SJCRH30 (cell line): ENCODE measurements at regions not wholly inside any gene's neighbourhood (a gene's known extent, or its start where the extent isn't known, plus 50 kb on each side); places are given as distances from the start of the nearest gene placed in this dataset.
"Not testable (repeated sequence)": the region's sequence is repeated elsewhere in the genome, so short reads cannot be mapped to it uniquely, and the experiment has no call there.

Source experiments
- DNase-seq, 2 experiments: peaks; one replicate each; pipeline ENCODE4 v3.0.0-alpha.2; 2015 to 2020
- H3K27ac ChIP-seq: fragments of 250-450 bp; sonication (Bioruptor Pico); 2 replicates; pipeline ENCODE4 v1.5.1; 2020; ENCODE audit warnings: mild to moderate bottlenecking, moderate library complexity
- H3K27me3 ChIP-seq: fragments of 250-450 bp; sonication (Bioruptor Pico); 2 replicates; pipeline ENCODE4 v1.5.1; 2020; ENCODE audit warnings: mild to moderate bottlenecking, moderate library complexity
- H3K36me3 ChIP-seq: fragments of 250-450 bp; sonication (Bioruptor Pico); 2 replicates; pipeline ENCODE4 v1.5.1; 2020; ENCODE audit warnings: mild to moderate bottlenecking, moderate library complexity
- H3K4me1 ChIP-seq: fragments of 250-450 bp; sonication (Bioruptor Pico); 2 replicates; pipeline ENCODE4 v1.5.1; 2020; ENCODE audit warnings: mild to moderate bottlenecking, moderate library complexity
- H3K4me3 ChIP-seq: fragments of 250-450 bp; sonication (Bioruptor Pico); 2 replicates; pipeline ENCODE4 v1.5.1; 2020; ENCODE audit warnings: mild to moderate bottlenecking, moderate library complexity
- H3K9me3 ChIP-seq: fragments of 250-450 bp; sonication (Bioruptor Pico); replicated peaks from 2 replicates; pipeline ENCODE4 v1.5.1; 2020; ENCODE audit warnings: mild to moderate bottlenecking, moderate library complexity

DNA sequence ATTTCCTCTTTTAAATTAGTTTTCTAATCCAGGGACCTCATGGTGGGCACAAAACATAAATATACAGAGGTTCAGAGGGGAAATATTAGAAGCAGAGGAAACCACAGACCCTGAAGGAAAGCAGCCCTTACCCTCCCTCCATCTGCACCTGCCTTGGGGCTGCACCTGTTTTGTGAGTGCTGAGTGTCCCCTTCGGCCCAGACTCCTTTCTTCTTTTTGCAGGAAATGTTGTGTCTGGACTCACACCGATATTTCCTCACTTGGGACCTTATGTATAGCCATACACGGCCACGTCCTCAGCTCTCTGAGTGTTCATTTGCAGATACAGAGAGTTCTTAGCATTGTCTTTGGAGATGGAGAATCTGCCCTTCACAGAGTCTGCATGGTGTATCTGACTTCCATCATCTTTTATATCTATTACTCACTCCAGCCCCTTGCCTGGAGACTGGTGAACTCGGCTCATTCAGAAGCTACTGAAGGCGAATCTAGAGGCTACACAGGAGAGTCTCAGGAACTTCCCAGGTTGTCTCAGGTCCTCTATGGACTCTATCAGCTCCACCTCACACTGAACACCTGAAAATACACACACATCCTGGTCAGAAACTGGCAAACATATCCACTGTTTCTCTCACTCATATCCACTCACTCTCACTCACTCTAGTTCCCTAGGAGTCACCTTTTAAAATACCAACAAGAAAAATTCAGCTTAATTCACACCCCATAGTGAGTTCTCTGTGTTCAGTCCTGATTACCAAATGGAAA is 829.7 kb downstream of the TMEM121 start:
- DNase-seq, H3K27me3 ChIP-seq: not testable (repeated sequence)

DNA sequence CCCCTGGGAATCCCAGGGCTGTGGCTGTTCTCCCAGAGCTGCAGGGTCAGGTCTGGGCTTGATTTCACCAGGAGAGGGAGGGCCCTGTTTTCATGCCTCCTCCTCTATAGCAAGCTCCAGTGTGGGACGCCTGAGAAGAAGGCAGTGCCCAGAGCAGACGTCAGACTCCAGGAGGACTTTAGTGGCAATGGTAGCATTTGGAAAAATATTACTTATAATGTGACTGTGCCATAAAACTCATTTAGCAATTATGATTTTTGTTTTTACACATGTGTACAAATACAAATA is 830.2 kb downstream of the TMEM121 start:
- not testable (repeated sequence) for H3K4me3 ChIP-seq, DNase-seq, H3K4me1 ChIP-seq, H3K27ac ChIP-seq, H3K36me3 ChIP-seq, H3K9me3 ChIP-seq, H3K27me3 ChIP-seq

More for the DNA sequence above, 829.7 kb downstream of the TMEM121 start:
- not testable (repeated sequence) for H3K4me1 ChIP-seq, H3K27ac ChIP-seq, H3K9me3 ChIP-seq, H3K4me3 ChIP-seq, H3K36me3 ChIP-seq

DNA sequence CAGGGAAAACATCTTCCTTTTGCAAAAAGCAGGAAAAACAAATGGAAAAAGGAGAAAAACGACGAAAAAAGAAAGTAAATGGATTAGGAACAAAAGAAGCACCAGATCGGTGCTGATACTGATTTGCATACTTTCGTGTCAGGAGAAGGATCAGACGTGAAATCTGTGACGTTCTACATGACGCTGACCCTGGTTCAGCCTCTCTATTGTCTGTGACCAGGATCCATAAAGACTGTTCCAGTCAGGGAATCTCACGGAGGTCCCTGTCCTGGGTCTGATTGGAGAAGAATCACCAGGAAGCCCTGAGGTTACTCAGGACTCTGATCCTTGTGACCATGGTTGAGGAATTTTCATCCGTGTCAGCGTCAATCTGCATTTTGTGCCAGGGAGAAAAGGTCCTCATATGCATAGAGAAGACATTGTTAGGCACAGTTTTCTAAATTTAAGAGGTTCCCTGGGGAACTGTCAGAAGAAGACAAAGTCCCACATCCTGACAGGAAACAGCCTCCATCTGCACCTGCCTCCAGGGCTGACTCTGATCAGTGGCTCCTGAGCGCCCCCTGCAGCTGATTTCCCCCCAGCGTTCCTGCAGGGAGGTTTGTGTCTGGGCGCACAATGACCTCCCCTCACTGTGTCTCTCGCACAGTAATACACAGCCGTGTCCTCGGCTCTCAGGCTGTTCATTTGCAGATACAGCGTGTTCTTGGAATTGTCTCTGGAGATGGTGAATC is 832.9 kb downstream of the TMEM121 start:
- H3K4me1 ChIP-seq, H3K27me3 ChIP-seq, DNase-seq, H3K27ac ChIP-seq, H3K4me3 ChIP-seq, H3K36me3 ChIP-seq, H3K9me3 ChIP-seq: not testable (repeated sequence)

DNA sequence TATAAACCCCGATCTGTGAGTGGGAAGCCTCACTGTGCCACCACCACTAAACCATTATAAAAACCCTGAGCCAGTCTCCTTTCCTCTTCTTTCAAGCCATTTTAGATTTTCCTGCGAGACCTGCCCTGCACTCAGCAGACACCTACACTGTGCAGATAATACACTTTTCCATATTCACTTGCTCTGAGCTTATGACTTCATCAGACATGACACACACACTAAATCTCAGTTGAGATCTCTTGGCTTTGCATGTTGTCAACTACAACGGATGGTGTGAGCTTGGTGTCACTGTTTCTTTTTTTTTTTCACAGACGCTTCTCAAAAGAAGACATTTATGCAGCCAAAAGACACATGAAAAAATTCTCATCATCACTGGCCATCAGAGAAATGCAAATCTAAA is 839.0 kb downstream of the TMEM121 start:
- H3K9me3 ChIP-seq, H3K36me3 ChIP-seq, H3K27ac ChIP-seq, DNase-seq, H3K4me3 ChIP-seq, H3K4me1 ChIP-seq, H3K27me3 ChIP-seq: not testable (repeated sequence)

DNA sequence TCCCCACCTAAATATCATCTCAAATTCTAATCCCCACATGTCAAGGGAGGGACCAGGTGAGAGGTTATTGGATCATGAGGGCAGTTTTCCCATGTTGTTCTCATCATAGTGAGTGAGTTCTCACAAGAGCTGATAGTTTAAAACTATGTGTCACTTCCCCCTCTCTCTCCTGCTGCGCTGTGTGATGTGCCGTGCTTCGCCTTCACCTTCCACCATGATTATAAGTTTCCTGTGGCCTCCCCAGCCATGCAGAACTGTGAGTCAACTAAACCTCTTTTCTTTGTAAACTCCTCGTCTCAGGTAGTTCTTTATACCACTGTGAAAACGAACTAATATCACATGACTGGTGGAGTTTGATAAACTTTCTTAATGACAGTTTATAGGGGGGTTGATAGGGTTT is 839.5 kb downstream of the TMEM121 start:
- not testable (repeated sequence) for DNase-seq, H3K36me3 ChIP-seq, H3K4me3 ChIP-seq, H3K4me1 ChIP-seq, H3K27ac ChIP-seq, H3K27me3 ChIP-seq, H3K9me3 ChIP-seq

DNA sequence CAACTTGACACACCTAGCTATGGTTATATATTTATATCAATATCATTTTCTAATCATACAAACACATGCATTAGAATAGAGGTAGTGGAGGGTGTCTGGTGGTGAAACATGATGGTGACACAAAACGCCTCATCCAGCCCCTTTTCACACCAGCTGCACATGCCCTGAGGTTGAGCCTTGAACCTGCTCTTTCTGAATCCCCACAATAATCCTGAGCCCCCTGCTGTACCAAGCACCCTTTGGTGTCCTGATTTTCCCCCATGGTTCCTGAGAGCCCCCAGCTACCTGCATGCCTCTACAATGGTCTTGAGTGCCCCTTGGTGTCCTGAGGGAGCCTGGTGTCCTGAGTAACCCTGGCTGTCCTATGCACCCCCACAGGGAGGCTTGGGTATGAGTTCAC is 840.6 kb downstream of the TMEM121 start:
- not testable (repeated sequence) for H3K4me1 ChIP-seq, H3K9me3 ChIP-seq, H3K4me3 ChIP-seq, H3K27ac ChIP-seq, H3K27me3 ChIP-seq, DNase-seq, H3K36me3 ChIP-seq

DNA sequence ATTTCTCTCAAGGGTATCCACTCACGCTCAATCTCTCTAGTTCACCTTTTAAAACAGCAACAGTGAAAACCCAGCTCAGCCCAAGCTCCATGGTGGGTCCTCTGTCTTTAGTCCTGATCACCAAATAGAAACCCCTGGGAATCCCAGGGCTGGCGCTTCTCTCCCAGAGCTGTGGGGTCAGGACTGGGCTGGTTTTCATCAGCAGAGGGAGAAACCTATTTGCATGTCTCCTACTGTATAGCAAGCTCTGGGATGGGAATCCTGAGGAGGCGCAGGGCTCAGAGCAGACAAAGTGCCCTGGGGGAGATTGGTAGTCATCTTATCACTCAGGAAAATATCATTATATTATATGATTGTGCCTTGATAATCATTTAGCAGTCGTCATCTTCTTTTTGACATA is 843.1 kb downstream of the TMEM121 start:
- not testable (repeated sequence) for H3K4me1 ChIP-seq, DNase-seq, H3K27ac ChIP-seq, H3K4me3 ChIP-seq, H3K36me3 ChIP-seq, H3K9me3 ChIP-seq, H3K27me3 ChIP-seq

DNA sequence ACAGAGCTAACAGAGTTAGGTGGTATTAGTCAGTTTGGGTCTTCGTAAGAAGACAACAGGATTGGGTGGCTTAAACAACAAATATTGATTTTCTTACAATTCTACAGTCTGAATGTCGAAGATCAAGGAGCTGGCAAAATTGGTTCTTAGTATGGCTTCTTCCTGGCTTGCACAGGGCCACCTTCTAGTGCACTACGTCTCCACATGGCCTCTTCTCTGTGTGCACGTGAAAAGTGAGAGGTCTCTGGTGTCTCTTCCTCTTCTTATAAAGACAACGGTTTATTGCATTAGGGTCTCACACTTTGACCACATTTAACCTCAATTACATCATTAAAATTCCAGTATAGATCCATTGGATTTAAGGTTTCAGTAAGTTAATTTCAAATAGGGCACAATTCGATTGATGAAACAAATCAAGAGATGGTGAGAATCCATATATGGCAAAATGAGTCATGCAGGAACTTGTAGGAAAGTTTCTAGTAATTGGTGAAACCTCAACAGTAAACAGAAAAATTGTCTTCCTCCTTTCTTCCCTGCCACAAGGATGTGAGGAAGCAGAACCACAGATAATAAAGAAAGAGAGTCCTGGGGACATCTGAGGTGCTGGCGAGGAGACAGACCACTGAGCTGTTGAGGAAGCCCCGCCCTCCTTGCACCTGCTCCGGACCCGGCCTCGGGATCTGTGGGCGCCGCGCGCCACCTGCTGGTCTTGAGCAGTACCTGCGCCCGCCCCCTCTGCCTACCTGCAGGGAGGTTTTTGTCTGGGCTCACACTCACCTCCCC is 846.7 kb downstream of the TMEM121 start:
- Histone ChIP-seq H3K27ac (no peak overlapping the region), H3K4me1 (no peaks in the 10 kb centered on the region), H3K4me3 (no peak overlapping the region), H3K27me3 (no peaks in the 10 kb centered on the region), H3K9me3 (no peaks in the 10 kb centered on the region), H3K36me3 (no peaks in the 10 kb centered on the region)
- DNase-seq: peak; percentile 60 to 69

DNA sequence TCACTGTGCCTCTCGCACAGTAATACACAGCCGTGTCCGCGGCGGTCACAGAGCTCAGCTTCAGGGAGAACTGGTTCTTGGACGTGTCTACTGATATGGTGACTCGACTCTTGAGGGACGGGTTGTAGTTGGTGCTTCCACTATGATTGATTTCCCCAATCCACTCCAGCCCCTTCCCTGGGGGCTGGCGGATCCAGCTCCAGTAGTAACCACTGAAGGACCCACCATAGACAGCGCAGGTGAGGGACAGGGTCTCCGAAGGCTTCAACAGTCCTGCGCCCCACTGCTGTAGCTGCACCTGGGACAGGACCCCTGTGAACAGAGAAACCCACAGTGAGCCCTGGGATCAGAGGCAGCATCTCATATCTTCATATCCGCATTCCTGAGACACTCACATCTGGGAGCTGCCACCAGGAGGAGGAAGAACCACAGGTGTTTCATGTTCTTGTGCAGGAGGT is 847.3 kb downstream of the TMEM121 start:
- DNase-seq, H3K4me1 ChIP-seq, H3K9me3 ChIP-seq, H3K27me3 ChIP-seq, H3K27ac ChIP-seq, H3K4me3 ChIP-seq, H3K36me3 ChIP-seq: not testable (repeated sequence)

DNA sequence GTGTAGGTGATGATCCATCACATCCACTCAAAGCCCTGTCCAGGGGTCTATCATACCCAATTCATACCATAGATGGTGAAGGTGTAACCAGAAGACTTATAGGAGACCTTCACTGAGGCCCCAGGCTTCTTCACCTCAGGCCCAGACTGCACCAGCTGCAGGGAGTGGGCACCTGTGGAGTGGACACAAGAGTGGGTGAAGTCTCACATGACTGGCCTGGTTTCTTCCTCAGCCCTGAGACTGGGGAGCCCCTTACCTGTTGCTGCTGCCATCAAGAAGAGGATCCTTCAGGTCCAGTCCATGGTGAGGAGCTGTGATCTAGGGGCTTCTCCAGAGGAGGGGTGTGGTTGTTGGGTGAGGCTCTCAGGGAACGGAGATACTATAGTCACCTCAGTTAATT is 851.0 kb downstream of the TMEM121 start:
- no peaks in the 10 kb centered on the region for H3K27me3 ChIP-seq
- H3K27ac ChIP-seq: no peak overlapping the region
- DNase-seq: no peak
- no peaks in the 10 kb centered on the region for H3K4me1 ChIP-seq
- H3K9me3 ChIP-seq: no peaks in the 10 kb centered on the region
- H3K4me3 ChIP-seq: no peak overlapping the region
- H3K36me3 ChIP-seq: no peaks in the 10 kb centered on the region

DNA sequence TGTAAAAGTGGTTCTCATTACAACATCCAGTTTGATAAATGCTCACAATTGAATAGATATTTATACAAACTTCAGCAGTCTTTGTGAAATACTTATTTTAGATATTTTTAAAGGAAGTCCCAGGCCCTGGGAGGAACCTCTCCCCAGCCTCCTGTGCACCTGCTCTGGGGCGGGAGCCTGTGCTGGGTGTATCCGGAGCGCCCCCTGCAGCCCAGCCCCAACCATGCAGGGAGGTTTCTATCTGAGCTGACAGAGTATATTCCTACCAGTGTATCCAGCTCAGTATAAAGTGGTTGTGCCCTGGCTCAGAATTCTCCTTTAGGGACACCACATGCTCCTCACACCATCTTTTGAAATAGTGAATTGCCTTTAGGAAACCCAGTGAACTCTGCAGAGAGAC is 851.8 kb downstream of the TMEM121 start:
- Histone ChIP-seq H3K9me3 (no peaks in the 10 kb centered on the region), H3K27ac (no peak overlapping the region), H3K27me3 (no peaks in the 10 kb centered on the region), H3K4me3 (no peak overlapping the region), H3K36me3 (no peaks in the 10 kb centered on the region), H3K4me1 (no peaks in the 10 kb centered on the region)
- peak in 1 of 2 experiments; percentile 25 for DNase-seq

DNA sequence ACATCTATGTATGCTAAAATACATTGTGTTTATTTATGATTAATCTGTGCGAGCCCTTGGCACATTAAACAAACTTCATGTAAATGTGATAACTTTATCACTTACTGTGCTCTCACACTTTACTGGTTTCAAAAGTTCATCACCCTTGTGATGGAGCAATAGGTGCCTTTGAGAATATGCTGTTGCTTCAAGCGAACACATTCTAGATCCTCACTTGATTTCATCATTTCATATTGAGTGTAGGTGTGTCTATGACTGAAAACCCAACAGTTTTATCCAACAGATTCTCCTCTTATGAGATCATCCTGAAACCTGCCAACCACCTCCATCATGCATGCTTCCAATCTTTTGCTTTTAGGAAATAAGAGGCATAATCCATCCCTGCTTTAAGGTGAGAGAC is 854.4 kb downstream of the TMEM121 start:
- Histone ChIP-seq H3K36me3 (no peaks in the 10 kb centered on the region), H3K4me1 (no peaks in the 10 kb centered on the region), H3K9me3 (no peaks in the 10 kb centered on the region), H3K4me3 (no peak overlapping the region), H3K27ac (no peak overlapping the region), H3K27me3 (no peaks in the 10 kb centered on the region)
- DNase-seq: no peak

DNA sequence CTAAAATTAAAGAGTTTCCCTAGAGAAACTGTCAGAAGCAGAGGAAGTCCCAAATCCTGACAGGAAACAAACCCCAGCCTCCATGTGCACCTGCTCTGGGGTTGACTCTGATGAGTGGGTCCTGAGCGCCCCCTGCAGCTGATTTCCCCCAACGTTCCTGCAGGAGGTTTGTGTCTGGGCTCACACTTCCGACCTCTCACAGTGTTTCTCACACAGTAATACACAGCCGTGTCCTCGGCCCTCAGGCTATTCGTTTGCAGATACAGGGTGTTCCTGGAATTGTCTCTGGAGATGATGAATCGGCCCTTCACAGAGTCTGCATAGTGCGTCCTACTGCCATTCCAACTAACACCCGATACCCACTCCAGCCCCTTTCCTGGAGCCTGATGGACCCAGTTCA is 862.8 kb downstream of the TMEM121 start:
- H3K4me3 ChIP-seq, DNase-seq, H3K27ac ChIP-seq, H3K4me1 ChIP-seq, H3K36me3 ChIP-seq, H3K9me3 ChIP-seq, H3K27me3 ChIP-seq: not testable (repeated sequence)

DNA sequence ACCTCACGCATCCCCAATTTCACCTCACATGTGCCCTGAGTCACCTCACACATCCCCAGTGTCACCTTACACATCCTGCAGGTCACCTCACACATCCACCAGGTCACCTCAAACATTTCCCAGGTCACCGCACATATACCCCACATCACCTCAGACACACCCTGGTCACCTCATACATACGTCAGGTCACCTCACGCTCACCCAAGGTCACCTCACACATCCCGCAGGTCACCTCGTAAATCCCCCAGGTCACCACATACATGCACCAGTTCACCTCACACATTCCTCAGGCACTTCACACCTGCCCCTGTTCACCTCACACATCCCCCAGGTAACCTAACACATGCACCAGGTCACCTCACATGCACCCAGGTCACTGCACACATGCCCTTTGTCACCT is 864.0 kb downstream of the TMEM121 start:
- H3K36me3 ChIP-seq: no peaks in the 10 kb centered on the region
- H3K27ac ChIP-seq: no peak overlapping the region
- no peaks in the 10 kb centered on the region for H3K9me3 ChIP-seq
- DNase-seq: no peak
- H3K27me3 ChIP-seq: peaks cover 6% of the 10 kb centered on the region; the same call in 1 of the 2 replicates
- H3K4me3 ChIP-seq: no peak overlapping the region
- no peaks in the 10 kb centered on the region for H3K4me1 ChIP-seq

DNA sequence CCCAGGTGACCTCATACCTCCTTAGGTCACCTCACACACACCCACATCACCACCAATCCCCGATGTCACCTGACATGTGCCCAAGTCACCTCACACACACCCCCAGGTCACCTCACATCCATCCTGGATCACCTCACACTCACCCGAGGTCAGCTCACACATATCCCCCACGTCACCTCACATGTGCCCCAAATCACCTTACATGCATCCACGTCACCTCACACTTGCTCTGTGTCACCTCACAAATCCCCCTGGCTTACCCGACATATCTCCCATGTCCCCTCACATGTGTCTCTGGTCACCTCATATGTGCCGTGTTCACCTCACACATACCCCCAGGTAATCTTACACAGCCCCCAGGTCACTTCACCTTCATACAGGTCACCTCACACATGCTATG is 864.6 kb downstream of the TMEM121 start:
- H3K9me3 ChIP-seq: no peaks in the 10 kb centered on the region
- no peaks in the 10 kb centered on the region for H3K36me3 ChIP-seq
- H3K27ac ChIP-seq: no peak overlapping the region
- no peaks in the 10 kb centered on the region for H3K4me1 ChIP-seq
- peaks cover 6% of the 10 kb centered on the region; the same call in 1 of the 2 replicates for H3K27me3 ChIP-seq
- DNase-seq: no peak
- H3K4me3 ChIP-seq: no peak overlapping the region
